ENCODE measurements at regions not wholly inside any gene's neighbourhood (a gene's known extent, or its start where the extent isn't known, plus 50 kb on each side); places are given as distances from the start of the nearest gene placed in this dataset.

DNA sequence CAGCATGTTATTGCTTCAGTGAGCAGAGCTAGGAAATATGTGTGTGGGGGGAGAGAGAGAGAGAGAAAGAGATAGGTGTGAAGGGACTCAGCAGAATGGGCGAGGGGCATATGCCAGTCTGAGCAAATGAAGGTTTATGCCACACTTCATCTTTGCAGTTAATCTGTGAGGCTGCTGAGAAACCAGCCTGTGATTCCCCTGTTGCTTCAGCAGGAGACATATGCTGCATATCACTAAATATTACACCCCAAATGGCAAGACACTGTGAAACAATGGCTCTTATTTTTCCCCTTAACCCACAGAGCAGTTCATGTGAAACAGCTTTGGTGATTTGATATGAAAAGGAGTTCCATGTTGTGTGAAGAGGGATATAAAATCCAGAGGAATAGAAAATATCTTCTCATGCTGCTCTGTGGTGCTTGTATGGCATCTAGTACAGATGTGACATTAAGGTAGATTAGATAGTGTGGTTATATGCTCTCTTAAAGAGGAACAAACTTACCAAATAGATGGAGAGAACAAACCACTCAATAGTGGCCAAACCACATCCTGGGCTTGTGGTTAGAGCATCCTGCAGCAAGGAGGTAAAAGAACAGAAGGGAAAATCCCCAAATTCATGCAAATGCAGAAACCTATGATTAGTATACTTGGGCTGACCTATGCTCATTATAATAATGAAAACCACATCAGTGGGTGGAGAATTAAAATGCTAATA lies 864.2 kb downstream of the FAM181B start:
- TF ChIP-seq, protein P1, sequence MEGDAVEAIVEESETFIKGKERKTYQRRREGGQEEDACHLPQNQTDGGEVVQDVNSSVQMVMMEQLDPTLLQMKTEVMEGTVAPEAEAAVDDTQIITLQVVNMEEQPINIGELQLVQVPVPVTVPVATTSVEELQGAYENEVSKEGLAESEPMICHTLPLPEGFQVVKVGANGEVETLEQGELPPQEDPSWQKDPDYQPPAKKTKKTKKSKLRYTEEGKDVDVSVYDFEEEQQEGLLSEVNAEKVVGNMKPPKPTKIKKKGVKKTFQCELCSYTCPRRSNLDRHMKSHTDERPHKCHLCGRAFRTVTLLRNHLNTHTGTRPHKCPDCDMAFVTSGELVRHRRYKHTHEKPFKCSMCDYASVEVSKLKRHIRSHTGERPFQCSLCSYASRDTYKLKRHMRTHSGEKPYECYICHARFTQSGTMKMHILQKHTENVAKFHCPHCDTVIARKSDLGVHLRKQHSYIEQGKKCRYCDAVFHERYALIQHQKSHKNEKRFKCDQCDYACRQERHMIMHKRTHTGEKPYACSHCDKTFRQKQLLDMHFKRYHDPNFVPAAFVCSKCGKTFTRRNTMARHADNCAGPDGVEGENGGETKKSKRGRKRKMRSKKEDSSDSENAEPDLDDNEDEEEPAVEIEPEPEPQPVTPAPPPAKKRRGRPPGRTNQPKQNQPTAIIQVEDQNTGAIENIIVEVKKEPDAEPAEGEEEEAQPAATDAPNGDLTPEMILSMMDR (IDR thresholded peaks at IDR 0.05; ENCODE audit: extremely low read depth in 1 of 2, insufficient read depth in 1 of 2, low read depth in 1 of 2, low read length in 2 of 2) = no peak
- TF ChIP-seq, protein P2, sequence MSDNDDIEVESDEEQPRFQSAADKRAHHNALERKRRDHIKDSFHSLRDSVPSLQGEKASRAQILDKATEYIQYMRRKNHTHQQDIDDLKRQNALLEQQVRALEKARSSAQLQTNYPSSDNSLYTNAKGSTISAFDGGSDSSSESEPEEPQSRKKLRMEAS (IDR thresholded peaks at IDR 0.05; ENCODE audit: insufficient read depth, insufficient read length) = no peak
- TF ChIP-seq EZH2 (IDR thresholded peaks at IDR 0.05; ENCODE audit: borderline replicate concordance, low read depth, low read length, severe bottlenecking) (no peak), POLR2AphosphoS5 (IDR thresholded peaks at IDR 0.05; ENCODE audit: insufficient read depth, low read depth, low read length) (no peak), FOS (IDR thresholded peaks at IDR 0.05; ENCODE audit: borderline replicate concordance, insufficient read depth, low read length) (no peak), POLR2A (IDR thresholded peaks at IDR 0.05; ENCODE audit: low read depth, low read length) (no peak), JUN (IDR thresholded peaks at IDR 0.05; ENCODE audit: borderline replicate concordance, insufficient read depth, insufficient read length, low read depth) (no peak)
